GM19397 (cell line): ENCODE measurements at regions not wholly inside any gene's neighbourhood (a gene's known extent, or its start where the extent isn't known, plus 50 kb on each side); places are given as distances from the start of the nearest gene placed in this dataset.
"Not testable (repeated sequence)": the region's sequence is repeated elsewhere in the genome, so short reads cannot be mapped to it uniquely, and the experiment has no call there.

Experiments used
- ATAC-seq: cut with Tn5 transposase; IDR thresholded peaks from one replicate; pipeline ENCODE4 v1.9.1; 2021; ENCODE audit warnings: mild to moderate bottlenecking, moderate library complexity; ENCODE audit not compliant: unreplicated experiment

- no peak for ATAC-seq
Measured at GRCh38 chr11:79609511-79609910, 168.7 kb upstream of the TENM4 start.

- not testable (repeated sequence) for ATAC-seq
Measured at GRCh38 chr11:79606461-79606860, 165.6 kb upstream of the TENM4 start.

- ATAC-seq: no peak
Measured at GRCh38 chr11:79600711-79601110, 159.9 kb upstream of the TENM4 start.

- ATAC-seq: no peak
Measured at GRCh38 chr11:79594834-79595233, 154.0 kb upstream of the TENM4 start.

GRCh38 chr11:79592824-79593223 is 152.0 kb upstream of the TENM4 start:
- ATAC-seq: no peak

GRCh38 chr11:79592406-79592805 is 151.6 kb upstream of the TENM4 start:
- no peak for ATAC-seq

- ATAC-seq: no peak
Measured at GRCh38 chr11:79582434-79582833, 141.6 kb upstream of the TENM4 start.

- ATAC-seq: no peak
Measured at GRCh38 chr11:79579063-79579462, 138.2 kb upstream of the TENM4 start.

- ATAC-seq: no peak
Measured at GRCh38 chr11:79578116-79578515, 137.3 kb upstream of the TENM4 start.

- ATAC-seq: no peak
Measured at GRCh38 chr11:79575701-79576100, 134.9 kb upstream of the TENM4 start.

GRCh38 chr11:79570104-79570503 is 129.3 kb upstream of the TENM4 start:
- no peak for ATAC-seq

GRCh38 chr11:79564288-79564925 is 123.6 kb upstream of the TENM4 start:
- ATAC-seq: no peak

- no peak for ATAC-seq
Measured at GRCh38 chr11:79561496-79561895, 120.7 kb upstream of the TENM4 start.

GRCh38 chr11:79550809-79551208 is 110.0 kb upstream of the TENM4 start:
- no peak for ATAC-seq

- ATAC-seq: no peak
Measured at GRCh38 chr11:79547256-79547655, 106.4 kb upstream of the TENM4 start.

GRCh38 chr11:79546351-79546750 is 105.5 kb upstream of the TENM4 start:
- ATAC-seq: no peak

GRCh38 chr11:79544361-79544760 is 103.5 kb upstream of the TENM4 start:
- no peak for ATAC-seq

- ATAC-seq: no peak
Measured at GRCh38 chr11:79543101-79543500, 102.3 kb upstream of the TENM4 start.

- no peak for ATAC-seq
Measured at GRCh38 chr11:79541466-79541865, 100.6 kb upstream of the TENM4 start.

GRCh38 chr11:79538775-79539174 is 97.9 kb upstream of the TENM4 start:
- no peak for ATAC-seq

- ATAC-seq: no peak
Measured at GRCh38 chr11:79536155-79536917, 95.5 kb upstream of the TENM4 start.

GRCh38 chr11:79535606-79536005 is 94.8 kb upstream of the TENM4 start:
- ATAC-seq: no peak

GRCh38 chr11:79525257-79525656 is 84.4 kb upstream of the TENM4 start:
- ATAC-seq: no peak
